Activated T-cell treated with anti-CD3 and anti-CD28 coated beads, Interleukin-2, amount 50 U/mL, for 4 hours (primary cell): ENCODE measurements at regions not wholly inside any gene's neighbourhood (a gene's known extent, or its start where the extent isn't known, plus 50 kb on each side); places are given as distances from the start of the nearest gene placed in this dataset.

Experiments used
- ATAC-seq, 2 donors: fragments of 200-7000 bp; cut with Tn5 transposase; one replicate each; pipeline ENCODE4 v1.10.0; 2021
- DNase-seq: peaks from one replicate; pipeline ENCODE4 v3.0.0-alpha.2; 2020
- H3K27me3 Mint-ChIP-seq: one replicate; pipeline ENCODE4 v1.8.0; 2021; ENCODE audit warnings: low read depth, mixed read lengths
- H3K36me3 Mint-ChIP-seq: one replicate; pipeline ENCODE4 v1.8.0; 2022; ENCODE audit warnings: mixed read lengths; ENCODE audit not compliant: insufficient read depth
- H3K4me1 Mint-ChIP-seq: one replicate; pipeline ENCODE4 v1.8.0; 2021; ENCODE audit warnings: low read depth, mixed read lengths
- H3K4me3 Mint-ChIP-seq: one replicate; pipeline ENCODE4 v1.8.0; 2021; ENCODE audit warnings: mild to moderate bottlenecking, moderate library complexity, mixed read lengths
- H3K9me3 Mint-ChIP-seq: one replicate; pipeline ENCODE4 v1.8.0; 2021; ENCODE audit warnings: mixed read lengths

DNA sequence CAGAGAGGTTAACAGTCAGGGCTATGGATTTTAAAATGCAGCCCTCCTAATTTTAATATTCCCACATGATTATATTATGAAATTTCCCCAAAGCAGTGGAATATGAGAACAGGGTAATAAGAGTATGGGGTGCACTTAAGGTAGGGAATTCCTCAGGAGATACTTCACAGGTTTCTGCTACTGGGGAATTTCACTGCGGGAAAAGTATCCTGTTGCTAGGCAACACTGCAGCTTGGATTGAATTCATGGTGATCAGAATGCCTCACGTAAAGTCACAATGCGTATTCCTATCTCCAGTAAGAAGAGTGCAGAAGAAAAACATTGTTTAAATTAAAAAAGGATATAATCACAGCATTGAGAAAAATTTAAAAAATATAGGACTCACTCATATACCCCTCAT, 398.1 kb upstream of the RPS6KA3 start:
- Mint-ChIP-seq H3K4me3 (no peak overlapping the region), H3K27me3 (peaks cover 2% of the 10 kb centered on the region), H3K9me3 (no peaks in the 10 kb centered on the region), H3K4me1 (no peaks in the 10 kb centered on the region), H3K36me3 (no peaks in the 10 kb centered on the region)
- DNase-seq, result no peak
- ATAC-seq, result no peak

DNA sequence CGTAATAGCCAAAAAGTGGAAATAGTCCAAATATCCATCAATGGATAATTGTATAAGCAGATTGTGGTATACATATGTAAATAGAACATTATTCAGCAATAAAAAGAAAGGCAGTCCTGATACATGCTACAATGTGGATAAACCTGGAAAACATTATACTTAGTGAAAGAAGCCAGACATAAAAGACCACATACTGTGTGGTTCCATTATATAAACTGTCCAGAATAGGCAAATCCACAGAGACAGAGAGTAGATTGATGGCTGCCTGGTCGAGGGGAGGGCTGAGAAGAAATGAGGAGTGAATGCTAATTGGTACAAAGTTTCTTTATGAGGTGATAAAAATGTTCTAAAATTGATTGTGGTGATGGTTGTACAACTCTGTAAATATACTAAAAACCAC, 397.4 kb upstream of the RPS6KA3 start:
- Mint-ChIP-seq H3K9me3 (no peaks in the 10 kb centered on the region), H3K27me3 (peaks cover 2% of the 10 kb centered on the region), H3K4me3 (no peak overlapping the region), H3K36me3 (no peaks in the 10 kb centered on the region), H3K4me1 (no peaks in the 10 kb centered on the region)
- ATAC-seq (no peak), DNase-seq (no peak)

DNA sequence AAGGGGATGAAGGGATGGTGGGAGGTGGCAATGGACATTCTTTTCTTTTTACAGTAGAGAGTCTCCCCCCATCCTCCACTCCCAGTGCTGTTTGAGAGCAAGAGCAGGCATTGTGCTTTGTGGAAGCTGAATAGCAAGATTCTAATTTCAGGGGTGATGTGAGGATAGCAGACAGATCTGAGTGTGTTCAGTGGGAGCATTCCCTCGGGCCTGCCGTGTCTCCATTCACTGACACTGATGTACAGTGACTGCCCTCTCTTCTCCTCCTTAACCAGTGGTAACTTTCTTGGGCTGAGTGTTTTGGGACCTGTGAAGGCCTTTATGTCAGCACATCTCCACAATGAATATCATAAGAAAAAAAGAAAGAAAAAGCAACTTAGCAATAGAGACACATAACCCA, 396.6 kb upstream of the RPS6KA3 start:
- DNase-seq, result no peak
- H3K36me3 Mint-ChIP-seq, result no peaks in the 10 kb centered on the region
- peaks cover 2% of the 10 kb centered on the region for H3K27me3 Mint-ChIP-seq
- no peak overlapping the region for H3K4me3 Mint-ChIP-seq
- ATAC-seq, result no peak
- H3K9me3 Mint-ChIP-seq, result no peaks in the 10 kb centered on the region
- no peaks in the 10 kb centered on the region for H3K4me1 Mint-ChIP-seq

DNA sequence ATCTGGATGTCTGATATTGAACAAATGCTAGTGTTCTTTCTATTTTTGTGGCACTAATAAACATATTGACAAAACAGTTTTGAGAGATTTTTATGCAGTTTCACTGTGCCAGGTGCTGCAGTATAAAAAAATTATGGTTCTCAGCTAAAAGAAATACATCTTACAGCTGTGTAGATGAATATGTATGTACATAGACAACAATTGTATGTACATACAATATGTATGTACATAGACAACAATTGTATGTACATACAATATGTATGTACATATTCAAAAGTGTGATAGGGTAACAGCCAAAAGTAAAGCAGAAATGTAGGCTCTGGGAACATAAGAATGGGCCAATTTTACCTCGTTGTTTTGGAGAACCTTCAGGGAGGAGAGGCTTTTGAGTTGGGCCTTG, 390.0 kb upstream of the RPS6KA3 start:
- no peaks in the 10 kb centered on the region for H3K4me1 Mint-ChIP-seq
- ATAC-seq (no peak), DNase-seq (no peak)
- H3K27me3 Mint-ChIP-seq, result no peaks in the 10 kb centered on the region
- H3K4me3 Mint-ChIP-seq, result no peak overlapping the region
- H3K9me3 Mint-ChIP-seq, result no peaks in the 10 kb centered on the region
- H3K36me3 Mint-ChIP-seq, result no peaks in the 10 kb centered on the region

DNA sequence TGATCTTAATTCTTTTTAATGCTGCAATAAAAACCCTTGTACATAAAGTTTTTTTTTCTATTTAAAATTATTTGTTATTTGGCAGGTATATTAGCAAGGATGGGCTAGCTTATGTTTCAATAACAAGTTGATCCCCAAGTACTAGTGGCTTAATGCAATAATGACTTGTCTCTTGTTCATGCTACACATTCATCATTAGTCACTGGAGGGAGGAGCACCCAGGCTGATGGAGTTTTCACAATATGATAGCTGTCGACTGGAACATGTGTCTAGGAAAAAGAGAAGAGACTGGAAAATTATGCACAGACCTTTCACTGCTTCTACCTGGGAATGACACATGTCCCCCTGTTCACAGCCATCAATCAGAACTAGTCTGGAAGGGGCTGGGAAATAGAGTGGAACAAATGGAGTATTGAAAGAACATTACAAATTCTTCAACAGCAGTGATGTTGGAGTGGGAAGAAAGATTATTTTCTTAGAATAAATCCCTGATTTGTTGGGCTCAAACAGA, 387.9 kb upstream of the RPS6KA3 start:
- ATAC-seq (no peak), DNase-seq (no peak)
- H3K36me3 Mint-ChIP-seq, result no peaks in the 10 kb centered on the region
- H3K27me3 Mint-ChIP-seq, result no peaks in the 10 kb centered on the region
- H3K4me3 Mint-ChIP-seq, result no peak overlapping the region
- H3K4me1 Mint-ChIP-seq, result no peaks in the 10 kb centered on the region
- no peaks in the 10 kb centered on the region for H3K9me3 Mint-ChIP-seq

DNA sequence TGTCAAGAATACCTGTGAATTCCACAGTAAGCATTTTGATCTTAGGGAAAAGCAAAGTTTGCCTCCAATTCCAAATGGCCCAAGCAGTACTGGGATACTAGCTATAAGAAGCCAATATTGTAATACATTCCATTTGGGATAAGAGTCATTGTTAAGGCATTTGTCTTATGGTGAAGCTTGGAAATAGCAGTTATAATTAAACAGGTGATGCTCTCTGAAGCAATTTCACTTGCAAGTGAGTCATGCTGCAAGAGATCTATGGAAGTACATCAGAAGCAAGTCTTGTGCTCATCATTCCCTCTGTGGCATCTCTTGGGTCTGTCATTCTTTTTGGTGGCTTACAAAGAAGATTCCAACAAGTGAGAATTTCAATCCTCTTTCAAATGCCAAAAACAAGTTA, 386.4 kb upstream of the RPS6KA3 start:
- Mint-ChIP-seq H3K4me3 (no peak overlapping the region), H3K4me1 (no peaks in the 10 kb centered on the region), H3K27me3 (no peaks in the 10 kb centered on the region), H3K9me3 (no peaks in the 10 kb centered on the region), H3K36me3 (no peaks in the 10 kb centered on the region)
- ATAC-seq, result no peak
- DNase-seq, result no peak

DNA sequence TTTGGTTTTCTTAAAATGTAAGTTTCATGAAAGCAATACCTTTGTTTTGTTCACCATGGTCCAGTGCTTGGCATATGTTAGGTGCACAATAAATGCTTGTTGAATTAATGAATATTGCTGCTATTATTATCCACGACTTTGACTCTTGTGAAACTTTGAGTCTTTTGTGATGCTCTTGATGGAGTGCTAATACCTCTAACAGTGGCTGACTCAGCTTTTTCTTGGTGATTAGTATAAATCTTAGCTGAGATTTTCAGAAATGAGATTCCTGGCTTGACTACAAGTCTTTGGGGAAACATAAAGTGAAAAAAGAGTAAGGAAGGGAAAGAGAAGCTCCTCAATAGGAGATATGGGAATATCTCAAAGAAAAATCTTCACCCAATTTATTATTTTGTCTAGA, 375.2 kb upstream of the RPS6KA3 start:
- ATAC-seq, result no peak
- no peak overlapping the region for H3K4me3 Mint-ChIP-seq
- H3K36me3 Mint-ChIP-seq, result no peaks in the 10 kb centered on the region
- H3K9me3 Mint-ChIP-seq, result no peaks in the 10 kb centered on the region
- peaks cover 5% of the 10 kb centered on the region for H3K27me3 Mint-ChIP-seq
- H3K4me1 Mint-ChIP-seq, result no peaks in the 10 kb centered on the region
- no peak for DNase-seq

DNA sequence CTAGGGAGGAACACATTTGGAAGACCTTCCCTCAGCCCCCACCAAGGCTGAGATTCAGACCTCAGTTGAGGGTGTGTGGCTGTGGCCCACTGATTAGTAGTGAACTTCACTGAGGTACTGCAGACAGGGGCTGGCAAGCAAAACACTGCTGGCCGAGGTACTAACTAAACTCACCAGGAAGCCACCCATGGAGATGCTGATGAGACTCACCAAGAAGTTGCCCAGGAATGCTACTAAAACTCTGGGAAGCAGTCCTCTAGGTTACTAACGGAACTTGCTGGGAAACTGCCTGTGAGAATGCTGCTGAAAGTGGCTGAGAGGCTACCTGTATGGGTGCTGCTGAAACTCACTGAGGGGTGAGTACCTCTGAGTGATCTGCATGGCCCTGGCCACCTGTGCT, 372.4 kb upstream of the RPS6KA3 start:
- DNase-seq (no peak), ATAC-seq (no peak)
- Mint-ChIP-seq H3K9me3 (no peaks in the 10 kb centered on the region), H3K4me3 (no peak overlapping the region), H3K4me1 (no peaks in the 10 kb centered on the region), H3K27me3 (peaks cover 5% of the 10 kb centered on the region), H3K36me3 (no peaks in the 10 kb centered on the region)

DNA sequence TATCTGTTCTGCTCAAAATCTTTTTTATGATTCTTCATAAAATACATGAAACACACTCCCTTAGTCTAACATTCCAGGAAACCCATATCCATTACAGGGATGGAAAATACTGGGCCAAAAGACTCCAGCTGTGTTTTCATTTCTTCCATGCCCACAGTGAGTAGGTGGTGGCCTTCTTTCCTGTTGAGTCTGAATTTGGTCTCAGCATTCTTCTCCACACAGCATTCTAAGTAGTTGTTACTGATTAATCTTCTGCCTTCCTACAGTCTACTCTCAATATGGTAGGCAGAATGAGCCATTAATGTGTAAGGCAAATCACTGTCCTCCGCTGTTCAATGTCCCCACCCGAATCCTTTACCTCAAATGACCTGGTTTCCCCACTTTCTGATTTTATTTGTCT, 370.6 kb upstream of the RPS6KA3 start:
- Mint-ChIP-seq H3K9me3 (no peaks in the 10 kb centered on the region), H3K27me3 (peaks cover 5% of the 10 kb centered on the region), H3K4me3 (no peak overlapping the region), H3K4me1 (no peaks in the 10 kb centered on the region), H3K36me3 (no peaks in the 10 kb centered on the region)
- DNase-seq (no peak), ATAC-seq (no peak)

DNA sequence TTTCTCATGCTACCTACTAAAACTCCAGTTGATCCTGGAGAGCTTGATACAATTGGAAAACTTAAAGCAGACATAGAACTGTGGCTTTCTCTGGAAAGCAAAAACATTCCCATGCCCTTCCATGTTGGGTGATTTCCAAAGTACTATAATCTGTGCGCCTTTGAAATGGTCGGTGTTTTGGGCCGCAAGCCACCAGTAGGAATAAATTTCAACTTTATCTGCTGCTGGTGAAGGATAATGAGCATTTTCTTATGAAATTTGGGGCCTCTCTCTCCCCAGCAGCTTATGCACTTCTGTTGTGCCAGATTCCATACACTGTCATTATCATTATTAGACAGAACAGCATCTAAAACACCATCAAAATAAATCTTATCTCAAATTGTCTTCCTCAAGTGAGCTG, 366.7 kb upstream of the RPS6KA3 start:
- no peaks in the 10 kb centered on the region for H3K9me3 Mint-ChIP-seq
- no peak for DNase-seq
- no peak for ATAC-seq
- H3K36me3 Mint-ChIP-seq, result no peaks in the 10 kb centered on the region
- no peaks in the 10 kb centered on the region for H3K27me3 Mint-ChIP-seq
- no peaks in the 10 kb centered on the region for H3K4me1 Mint-ChIP-seq
- no peak overlapping the region for H3K4me3 Mint-ChIP-seq

DNA sequence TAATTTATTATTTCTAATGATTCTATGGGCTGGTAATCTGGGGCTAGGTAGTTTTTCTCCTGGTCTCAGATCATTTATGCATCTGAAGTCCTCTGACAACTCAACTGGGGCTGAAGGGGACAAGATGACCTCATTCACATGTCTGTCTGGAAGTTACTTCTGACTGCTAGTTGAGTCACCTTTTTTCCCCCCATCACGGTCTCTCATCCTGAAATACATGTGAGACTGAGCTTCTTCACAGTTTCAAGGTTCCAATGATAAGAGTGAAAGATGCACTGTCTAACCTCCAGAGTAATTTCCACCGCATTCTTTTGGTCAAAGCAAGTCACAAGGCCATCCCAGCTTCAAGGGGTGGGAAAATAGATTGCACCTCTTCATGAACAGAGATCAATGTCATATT, 356.7 kb upstream of the RPS6KA3 start:
- DNase-seq (no peak), ATAC-seq (peak; percentile 65)
- no peaks in the 10 kb centered on the region for H3K9me3 Mint-ChIP-seq
- peaks cover 6% of the 10 kb centered on the region for H3K27me3 Mint-ChIP-seq
- H3K36me3 Mint-ChIP-seq, result no peaks in the 10 kb centered on the region
- no peak overlapping the region for H3K4me3 Mint-ChIP-seq
- no peaks in the 10 kb centered on the region for H3K4me1 Mint-ChIP-seq

DNA sequence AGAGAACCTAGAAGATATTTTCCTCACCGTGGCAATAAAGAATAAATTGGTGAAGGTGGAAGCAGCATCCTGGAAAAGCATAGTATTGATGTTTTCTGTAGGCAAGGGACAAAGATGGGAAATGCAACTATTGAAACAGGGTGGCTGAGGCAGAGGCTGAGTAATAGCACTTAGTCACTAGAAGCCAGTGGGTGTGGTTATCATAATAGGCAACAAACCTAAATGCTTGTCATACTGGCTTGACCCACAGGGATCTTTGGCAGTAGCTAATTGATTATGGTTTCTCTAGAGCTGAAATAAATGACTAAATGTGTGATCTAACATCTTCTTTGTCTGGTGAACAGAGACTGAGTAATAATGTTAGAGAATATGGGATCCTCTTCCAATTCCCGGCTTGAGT, 353.6 kb upstream of the RPS6KA3 start:
- no peak overlapping the region for H3K4me3 Mint-ChIP-seq
- peaks cover 3% of the 10 kb centered on the region for H3K27me3 Mint-ChIP-seq
- H3K9me3 Mint-ChIP-seq, result no peaks in the 10 kb centered on the region
- H3K36me3 Mint-ChIP-seq, result no peaks in the 10 kb centered on the region
- peak in 1 of 2 donors; percentile 67 for ATAC-seq
- H3K4me1 Mint-ChIP-seq, result no peaks in the 10 kb centered on the region
- no peak for DNase-seq

DNA sequence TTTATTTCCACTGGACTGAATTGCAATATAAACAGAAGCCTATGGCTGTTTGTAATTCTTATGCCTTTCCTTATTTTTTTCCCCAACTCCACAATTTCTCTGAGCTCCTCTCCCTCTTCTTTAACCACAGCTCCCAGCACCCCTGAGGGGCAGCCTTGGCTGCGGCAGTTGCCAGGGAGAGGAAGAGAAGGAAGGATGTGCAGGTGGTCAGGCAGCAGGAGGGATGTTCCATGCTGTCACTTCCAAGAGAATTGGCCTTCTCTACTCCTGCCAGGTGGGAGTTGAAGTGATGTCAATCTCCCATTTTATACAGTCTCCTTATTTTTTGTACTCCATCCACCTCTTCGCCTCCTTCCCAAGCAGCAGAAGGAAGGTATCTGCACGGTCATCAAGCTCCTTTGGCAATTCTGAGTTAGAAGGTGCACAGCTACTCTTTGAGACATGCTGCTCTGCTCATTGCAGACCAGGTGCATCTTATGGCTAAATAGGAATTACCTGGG, 343.3 kb upstream of the RPS6KA3 start:
- Mint-ChIP-seq H3K4me3 (no peak overlapping the region), H3K36me3 (no peaks in the 10 kb centered on the region), H3K27me3 (peaks cover 7% of the 10 kb centered on the region), H3K4me1 (no peaks in the 10 kb centered on the region), H3K9me3 (no peaks in the 10 kb centered on the region)
- ATAC-seq (no peak), DNase-seq (no peak)

DNA sequence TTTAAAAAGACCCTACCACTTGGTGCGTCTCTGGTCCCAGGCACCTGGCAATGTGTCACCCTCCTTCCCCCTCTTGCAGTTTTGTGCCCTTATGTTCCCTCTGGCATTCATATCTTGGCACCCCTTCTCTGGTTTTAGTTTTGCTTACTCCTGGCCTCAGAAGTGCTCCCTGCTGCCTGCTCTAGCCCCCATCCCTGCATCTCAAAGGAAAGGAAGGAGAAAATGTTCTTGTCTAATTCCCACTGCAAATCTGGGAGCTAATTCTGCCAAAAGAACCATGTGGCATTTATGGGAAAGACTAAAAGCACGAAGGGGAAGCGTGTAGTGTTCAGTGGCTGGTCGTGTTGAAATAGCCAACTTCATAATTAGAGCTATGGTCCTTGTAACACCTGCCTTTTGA, 340.1 kb upstream of the RPS6KA3 start:
- Mint-ChIP-seq H3K4me1 (no peaks in the 10 kb centered on the region), H3K4me3 (no peak overlapping the region), H3K36me3 (no peaks in the 10 kb centered on the region), H3K9me3 (no peaks in the 10 kb centered on the region), H3K27me3 (peaks cover 2% of the 10 kb centered on the region)
- DNase-seq, result no peak
- no peak for ATAC-seq

DNA sequence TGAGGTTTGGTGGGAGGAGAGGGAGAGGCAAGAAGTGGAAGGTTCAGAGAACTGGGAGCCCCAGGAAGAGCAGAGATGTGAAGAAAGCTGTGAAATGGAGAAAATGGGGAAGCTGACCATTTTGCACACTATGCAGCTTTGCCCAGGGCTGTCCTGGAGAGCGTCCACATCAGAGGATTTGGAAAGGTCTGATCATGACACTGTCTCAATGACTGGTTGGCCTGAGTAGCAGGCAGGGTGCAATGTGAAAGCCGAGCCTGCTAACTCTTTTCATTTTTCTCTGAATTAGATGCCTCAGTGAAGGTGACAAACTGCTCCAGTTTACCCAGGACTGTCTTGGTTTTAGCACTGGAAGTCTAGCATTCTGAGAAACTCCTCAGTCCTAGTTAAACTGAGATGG, 330.1 kb upstream of the RPS6KA3 start:
- peaks cover 9% of the 10 kb centered on the region for H3K4me1 Mint-ChIP-seq
- no peaks in the 10 kb centered on the region for H3K9me3 Mint-ChIP-seq
- ATAC-seq (no peak), DNase-seq (no peak)
- H3K27me3 Mint-ChIP-seq, result peaks cover 5% of the 10 kb centered on the region
- H3K4me3 Mint-ChIP-seq, result no peak overlapping the region
- H3K36me3 Mint-ChIP-seq, result no peaks in the 10 kb centered on the region
